Adrenal gland (tissue), 5 donors: ENCODE measurements at regions not wholly inside any gene's neighbourhood (a gene's known extent, or its start where the extent isn't known, plus 50 kb on each side); places are given as distances from the start of the nearest gene placed in this dataset.

Source experiments
- CTCF ChIP-seq, 6 experiments: fragments of 450-650 bp in 4 of 6; fragments of 200-600 bp in 2 of 6; sonication (generic) in 1 of 6; IDR thresholded peaks; 1 replicate in 5 of 6; 2 replicates in 1 of 6; pipeline versions ENCODE4 v1.5.1 to v1.8.0; 2016 to 2021; ENCODE audit warnings: antibody characterized with exemption in 6 of 6, mild to moderate bottlenecking in 2 of 6, moderate library complexity in 1 of 6
- POLR2A ChIP-seq, 2 donors: fragments of 450-650 bp; IDR thresholded peaks; one replicate each; pipeline ENCODE4 v1.6.1; 2017; ENCODE audit warnings: antibody characterized with exemption in 2 of 2, mild to moderate bottlenecking in 2 of 2, moderate library complexity in 1 of 2
- donor health status: DM: no; HTN: no; CAD: no.

- no peak for TF ChIP-seq CTCF (IDR thresholded peaks at IDR 0.05)
- no peak for TF ChIP-seq POLR2A (IDR thresholded peaks at IDR 0.05)
Observed at GRCh38 chr10:4426866-4427265, 399.1 kb upstream of the AKR1E2 start.
